GM18867 (cell line): ENCODE measurements at regions not wholly inside any gene's neighbourhood (a gene's known extent, or its start where the extent isn't known, plus 50 kb on each side); places are given as distances from the start of the nearest gene placed in this dataset.

Experiments
- ATAC-seq: cut with Tn5 transposase; IDR thresholded peaks from one replicate; pipeline ENCODE4 v1.9.1; 2021; ENCODE audit warnings: mild to moderate bottlenecking, moderate library complexity; ENCODE audit not compliant: unreplicated experiment

DNA sequence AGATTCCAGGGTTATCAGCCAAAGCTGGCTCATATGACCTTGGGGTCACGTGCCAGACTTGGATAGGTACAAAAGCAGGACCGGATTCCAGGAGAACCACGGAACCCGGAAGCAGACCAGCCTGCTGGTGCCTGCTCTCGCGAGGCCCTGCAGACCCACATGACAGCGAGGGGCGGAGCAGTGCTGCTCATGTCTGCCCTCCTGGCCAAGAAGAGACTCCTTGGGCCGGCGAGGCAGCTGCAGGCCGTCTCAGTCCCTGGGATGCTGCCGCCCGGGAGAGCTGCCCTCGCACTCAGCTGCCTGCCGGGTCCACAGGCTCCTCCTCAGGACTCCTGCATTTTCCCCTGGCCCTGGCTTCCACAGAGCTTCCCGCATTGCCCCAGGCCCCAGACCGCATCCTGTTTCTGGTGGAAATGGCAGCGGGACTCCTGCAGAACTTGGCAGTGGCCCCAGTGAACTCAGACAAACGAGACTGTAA, 739.5 kb downstream of the SOCS6 start:
- ATAC-seq, result no peak

DNA sequence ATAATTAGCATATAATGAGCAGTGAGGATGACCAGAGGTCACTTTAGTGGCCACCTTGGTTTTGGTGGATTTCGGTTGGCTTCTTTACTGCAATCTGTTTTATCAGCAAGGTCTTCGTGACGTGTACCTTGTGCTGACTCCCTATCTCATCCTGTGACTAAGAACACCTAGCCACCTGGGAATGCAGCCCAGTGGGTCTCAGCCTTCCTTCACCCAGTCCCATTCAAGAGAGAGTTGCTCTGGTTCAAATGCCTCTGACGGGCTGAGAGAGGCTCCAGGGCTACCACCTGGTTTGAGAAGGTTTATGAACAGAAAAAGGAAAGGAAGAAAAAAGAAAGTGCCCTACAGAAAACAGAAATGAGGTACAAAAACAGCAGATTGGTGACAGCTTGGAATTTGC, 738.7 kb downstream of the SOCS6 start:
- no peak for ATAC-seq

DNA sequence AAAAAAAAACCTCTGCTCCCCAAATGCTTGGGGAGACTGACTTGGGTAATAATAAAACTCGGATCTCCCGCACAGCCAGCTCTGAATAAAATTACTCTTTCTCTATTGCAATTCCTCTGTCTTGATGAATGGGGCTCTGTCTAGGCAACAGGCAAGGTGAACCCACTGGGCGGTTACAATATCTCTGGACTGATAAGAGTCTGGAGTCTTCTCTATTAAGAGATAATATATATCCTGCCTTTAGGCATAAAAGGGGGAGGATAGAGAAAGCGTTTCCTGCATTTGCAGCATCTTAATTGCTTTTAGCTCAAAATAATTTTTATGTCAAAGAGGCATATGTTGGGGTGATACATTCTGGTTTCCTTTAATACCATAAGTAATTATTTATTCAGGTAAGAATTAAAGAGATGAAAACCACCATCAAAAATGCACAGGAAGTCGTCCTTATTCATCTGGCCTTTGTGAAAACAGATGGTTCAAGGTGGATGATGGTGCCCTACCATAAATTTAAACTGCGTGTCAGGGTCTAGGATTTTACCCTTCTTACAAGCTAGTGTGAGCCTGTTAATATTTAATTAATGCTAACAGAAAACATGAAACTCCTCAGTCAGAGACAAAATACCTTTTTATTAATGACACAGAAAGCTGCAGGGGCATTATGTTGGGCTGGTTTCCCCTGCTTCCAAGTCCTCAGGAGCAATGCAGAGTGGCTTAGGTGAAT, 736.8 kb downstream of the SOCS6 start:
- no peak for ATAC-seq

DNA sequence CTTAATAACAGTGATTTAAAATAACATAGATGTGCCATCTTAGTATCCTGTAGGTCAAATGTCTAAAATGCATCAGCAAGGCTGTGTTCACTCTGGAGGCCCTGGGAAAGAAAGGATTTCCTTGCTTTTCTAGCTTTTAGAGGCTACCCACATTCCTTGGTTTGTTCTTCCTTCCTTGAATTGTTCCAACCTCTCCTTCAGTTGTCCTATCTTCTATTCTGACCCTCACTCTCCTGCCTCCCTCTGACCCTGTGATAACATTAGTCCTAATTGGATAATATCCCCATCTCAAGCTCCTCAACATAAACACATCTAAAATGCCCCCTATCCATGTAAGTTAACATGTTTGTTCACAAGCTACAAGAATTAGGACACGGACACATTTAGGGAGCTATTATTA, 733.5 kb downstream of the SOCS6 start:
- no peak for ATAC-seq

DNA sequence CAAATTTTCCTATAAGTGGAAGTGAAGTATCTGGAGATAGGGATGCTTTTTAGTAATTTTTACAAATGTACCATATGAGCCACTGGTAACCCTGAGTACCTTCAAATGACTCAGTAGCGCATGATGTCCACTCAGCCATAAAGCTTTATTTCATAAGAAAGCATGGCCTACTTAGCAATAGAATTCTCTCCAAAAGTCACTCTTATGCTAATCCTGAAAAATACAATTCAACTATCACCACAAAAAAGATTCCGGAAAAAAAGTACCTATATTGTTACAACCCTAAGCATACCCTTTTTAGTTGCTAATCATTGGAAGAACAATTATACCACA, 732.2 kb downstream of the SOCS6 start:
- ATAC-seq, result no peak

DNA sequence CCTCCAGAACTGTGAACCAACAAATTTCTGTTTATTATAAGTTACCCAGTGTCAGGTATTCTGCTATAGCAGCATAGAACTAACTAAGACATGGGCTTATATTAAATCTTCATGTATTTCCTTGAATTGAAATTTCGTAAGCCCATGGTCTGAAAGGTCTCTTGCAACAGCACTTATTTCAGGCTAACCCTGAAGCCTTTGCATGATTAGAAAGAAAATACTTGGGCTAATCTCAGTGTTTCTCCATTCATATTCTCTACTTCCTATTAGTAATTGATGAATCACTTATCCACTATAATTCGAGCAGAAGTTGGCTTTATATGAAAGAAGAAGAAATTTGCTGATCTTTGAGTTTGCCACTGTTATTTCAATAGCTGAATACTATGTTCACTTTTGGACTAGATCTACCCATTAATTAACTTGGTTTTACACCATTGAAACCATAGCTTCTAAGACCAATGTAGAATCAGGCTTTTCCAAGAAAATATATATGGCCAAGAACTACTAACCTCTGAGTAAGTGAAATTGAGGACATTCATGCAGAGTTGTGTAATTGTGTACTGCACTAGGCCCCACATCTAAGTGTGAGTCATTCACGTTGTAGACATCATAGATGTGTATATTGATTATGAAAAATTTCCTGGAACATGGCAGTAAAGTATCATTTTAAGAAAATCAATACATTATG, 731.6 kb downstream of the SOCS6 start:
- ATAC-seq, result no peak

DNA sequence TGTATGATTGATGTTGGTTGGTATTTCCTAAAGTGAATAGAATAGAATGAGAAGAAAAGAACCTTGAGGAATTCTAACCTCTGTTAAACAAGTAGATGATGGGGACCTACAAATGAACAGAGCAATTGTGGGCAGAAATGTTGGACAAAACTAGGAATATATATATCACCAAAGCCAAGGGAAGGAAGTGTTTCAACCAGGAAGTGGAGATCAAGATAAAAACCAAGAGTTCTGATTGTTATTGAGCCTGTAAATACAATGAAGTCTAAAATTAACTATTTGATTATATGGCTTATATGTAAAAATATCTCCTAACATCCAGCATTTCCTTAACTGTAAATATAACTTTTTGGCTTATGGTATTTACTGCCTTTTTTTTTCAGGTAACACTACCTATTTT, 730.0 kb downstream of the SOCS6 start:
- no peak for ATAC-seq

DNA sequence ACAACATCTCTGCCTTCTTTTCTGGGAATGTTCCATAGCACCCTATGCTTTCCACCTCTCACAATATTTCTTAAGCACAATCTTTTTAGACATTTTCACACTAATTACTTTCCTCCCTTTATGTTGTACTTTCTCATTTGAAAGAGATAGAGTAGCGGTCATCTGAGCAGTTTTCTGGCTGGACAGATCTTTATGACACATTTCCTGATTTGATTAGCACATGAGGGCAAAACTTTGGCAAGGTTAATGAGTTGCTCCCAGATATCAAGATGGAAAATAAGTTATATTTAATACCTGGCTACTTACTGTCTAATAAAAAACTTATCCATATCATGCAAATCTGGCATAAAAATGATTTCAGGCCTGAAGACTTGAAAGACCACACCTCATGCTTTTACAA, 723.9 kb downstream of the SOCS6 start:
- no peak for ATAC-seq

DNA sequence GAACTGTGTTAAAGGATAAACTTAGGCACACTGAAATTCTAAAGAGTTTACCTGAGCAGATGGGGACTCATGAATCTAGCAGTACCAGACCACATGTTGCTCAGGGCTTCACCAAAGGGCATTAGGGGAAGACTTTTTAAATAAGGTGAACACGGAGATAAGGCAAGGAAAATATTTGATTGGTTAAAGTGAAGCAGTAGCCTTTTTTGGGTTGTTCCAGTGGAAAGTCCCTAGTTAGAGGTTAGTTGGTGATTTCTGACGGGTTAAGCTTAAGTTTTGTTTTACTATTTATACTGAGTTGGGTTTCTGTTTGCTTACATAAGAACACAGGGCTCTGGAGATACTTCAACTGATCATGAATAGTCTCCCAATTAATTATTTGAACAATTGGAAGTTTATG, 722.5 kb downstream of the SOCS6 start:
- peak; percentile 80 for ATAC-seq

DNA sequence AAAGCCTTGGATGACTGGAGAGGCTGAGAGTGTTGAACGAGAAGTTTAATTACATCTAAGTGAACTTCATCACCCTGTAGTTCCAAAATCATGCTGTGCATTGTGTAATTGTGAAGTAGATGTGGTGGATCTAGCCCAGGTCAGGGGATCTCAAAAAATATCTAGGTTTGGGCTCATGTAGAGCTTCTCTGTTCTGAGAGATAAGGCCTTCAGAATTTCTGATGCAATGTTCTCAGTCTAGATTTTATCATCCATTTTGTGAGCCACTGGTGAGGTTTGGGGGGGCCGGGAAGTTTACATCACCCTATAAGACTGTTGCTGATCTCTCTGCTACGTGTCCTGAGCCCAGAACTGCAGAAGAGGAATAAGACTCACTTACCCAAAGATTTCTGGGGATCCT, 719.4 kb downstream of the SOCS6 start:
- ATAC-seq, result no peak

DNA sequence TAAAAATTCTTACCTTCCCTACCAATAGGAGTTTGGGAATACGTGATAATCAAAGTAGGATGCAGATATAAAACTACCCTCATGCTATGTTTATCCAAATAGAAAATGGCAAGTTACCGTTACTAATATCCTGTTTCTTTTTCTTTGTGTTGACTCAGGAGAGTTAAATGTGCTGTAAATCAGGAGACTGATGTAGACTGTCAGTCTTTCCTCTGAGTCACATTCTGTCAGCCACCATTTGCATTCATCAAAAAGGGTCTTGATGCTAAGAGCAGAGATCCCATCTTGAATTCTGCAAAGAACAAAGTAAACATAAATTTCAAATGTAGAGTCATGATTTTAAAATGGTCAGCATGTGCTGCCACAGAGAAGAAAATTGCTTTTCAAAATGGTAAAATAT, 712.8 kb downstream of the SOCS6 start:
- ATAC-seq, result no peak

DNA sequence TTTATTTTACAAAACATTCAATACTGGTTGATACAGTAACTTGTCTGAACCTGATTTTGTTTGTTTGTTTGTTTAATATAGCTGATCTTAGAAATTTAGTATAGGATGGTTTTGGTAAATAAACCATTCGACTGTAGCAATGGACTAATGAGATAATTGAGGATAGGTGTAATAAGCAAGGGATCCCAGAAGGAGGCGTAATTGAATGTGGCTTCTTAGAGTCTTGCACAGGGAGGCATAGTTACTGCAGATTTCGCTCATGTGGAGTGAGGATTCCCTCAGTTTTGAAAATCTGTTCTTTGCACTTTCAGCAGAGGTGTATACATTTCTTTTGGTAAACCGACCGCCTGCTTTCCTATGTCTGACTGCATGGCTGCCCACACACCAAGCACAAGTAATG, 709.6 kb downstream of the SOCS6 start:
- ATAC-seq, result no peak

DNA sequence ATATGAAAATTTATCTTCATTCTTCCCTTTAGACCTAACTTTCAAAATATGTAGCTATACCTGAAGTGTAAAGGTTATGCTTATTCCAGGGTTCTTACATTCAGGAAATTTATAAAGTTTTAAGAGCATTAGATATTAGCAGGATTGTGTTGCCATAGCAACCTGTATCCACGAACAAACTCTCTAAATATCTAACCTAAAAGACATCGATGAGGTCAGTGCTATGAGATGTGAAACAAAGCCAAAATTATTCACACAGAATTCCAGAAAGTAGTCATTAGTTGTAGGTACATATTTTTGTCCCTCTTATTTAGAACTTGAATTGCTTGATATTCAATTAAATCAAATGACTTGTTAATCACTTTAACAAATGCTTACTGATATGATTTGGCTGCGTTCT, 705.3 kb downstream of the SOCS6 start:
- ATAC-seq, result no peak

DNA sequence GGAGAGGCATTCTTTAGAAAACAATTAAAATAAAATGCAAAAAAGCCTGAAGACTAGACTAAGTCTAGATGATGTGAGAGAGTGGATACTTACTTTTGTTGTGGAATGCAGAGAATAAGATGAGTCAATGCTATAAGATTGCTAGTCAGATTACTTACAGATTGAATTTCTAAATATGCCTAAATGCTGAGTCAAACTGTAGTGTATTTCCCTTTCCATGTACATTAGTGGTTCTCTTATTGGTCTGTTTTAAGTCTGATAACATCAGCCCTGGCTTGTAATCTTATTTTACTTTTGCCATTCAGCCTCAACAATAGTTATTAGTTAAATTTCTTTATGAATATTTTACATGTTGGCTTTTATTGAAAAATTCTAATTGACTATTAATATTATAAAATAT, 702.7 kb downstream of the SOCS6 start:
- no peak for ATAC-seq

DNA sequence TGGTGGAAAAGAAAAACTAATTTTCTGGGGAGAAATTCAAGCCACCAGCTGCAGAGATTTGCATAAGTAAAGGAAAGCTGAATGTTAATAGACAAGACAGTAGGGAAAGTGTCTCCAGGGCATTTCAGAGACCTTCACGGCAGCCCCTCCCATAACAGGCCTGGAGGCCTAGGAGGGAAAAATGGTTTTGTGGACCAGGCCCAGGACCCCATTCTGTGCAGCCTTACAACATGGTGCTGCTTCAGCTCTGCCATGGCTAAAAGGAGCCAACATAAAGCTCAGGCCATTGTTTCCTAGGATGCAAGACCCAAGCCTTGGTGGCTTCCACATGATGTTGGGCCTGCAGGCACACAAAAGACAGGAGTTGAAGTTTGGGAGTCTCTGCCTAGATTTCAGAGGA, 697.1 kb downstream of the SOCS6 start:
- ATAC-seq, result no peak

DNA sequence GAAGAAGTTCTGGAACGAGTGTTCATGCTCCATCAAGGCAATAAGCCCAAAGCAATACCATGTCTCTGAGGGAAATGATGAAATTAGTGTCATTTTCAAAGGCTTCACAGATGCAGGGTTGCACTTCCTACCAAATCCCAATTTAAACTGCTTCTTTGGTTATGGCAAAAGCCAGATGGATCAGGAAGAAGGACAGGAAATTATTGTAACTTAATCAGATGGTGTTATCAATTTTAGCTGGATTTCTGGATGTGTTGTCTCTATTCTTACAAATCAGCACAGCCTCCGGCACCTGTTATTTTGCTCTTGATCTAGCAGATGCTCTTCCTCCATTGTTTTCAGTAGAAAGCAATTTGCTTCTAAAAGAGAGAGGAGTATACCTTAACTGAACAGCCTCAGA, 693.4 kb downstream of the SOCS6 start:
- ATAC-seq, result no peak

DNA sequence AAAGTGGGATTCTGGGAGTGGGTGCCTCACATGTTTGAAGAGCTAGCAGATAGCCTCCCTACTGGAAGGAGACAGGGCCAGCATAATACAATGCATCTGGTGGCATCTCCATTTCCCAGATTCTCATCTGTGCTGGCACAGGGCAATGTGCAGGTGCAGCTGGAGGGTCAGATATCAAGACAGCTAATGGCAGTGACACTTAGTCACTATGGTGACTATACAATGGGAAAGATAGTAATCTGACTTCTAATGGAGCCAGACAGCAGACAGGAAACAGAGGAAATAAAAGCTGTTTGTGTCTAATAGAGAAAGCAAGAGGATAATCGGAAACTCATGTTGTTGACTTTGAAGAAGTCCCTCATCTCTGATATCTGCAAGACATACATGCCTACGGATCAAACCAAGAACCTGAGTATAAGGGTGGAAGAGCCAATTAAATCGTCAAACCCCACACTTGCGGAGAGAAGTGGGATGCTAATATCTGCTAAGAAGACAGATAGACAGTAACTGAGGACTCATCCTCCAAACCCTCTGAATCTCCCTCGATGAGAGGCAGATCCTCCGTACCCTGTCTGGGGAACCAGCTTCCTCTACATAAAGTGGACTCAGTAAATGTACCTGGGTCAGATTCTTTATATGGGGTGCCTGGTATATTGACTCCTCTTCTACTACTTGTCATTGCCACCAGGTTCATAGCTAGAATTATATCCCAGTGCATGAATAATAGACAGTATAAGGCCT, 692.7 kb downstream of the SOCS6 start:
- no peak for ATAC-seq

DNA sequence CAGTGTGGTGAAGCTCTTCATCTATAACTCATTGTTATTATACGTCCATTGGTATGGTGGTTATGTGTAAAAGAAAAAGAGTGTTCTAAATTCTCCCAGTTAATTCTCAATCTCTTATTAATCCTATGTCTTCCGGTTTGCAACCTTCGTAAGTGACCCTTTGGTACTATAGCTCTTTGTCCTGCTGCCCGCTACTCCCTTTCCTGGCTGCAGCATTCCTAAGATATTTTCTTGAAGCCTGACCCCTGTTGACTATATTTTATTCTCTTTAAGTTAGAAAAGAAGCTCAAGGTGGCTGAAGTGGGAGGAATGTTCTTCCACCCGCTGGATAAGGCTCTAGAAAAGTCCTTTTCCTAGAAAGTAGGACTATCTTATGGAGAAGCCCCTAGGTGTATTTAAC, 684.8 kb downstream of the SOCS6 start:
- no peak for ATAC-seq

DNA sequence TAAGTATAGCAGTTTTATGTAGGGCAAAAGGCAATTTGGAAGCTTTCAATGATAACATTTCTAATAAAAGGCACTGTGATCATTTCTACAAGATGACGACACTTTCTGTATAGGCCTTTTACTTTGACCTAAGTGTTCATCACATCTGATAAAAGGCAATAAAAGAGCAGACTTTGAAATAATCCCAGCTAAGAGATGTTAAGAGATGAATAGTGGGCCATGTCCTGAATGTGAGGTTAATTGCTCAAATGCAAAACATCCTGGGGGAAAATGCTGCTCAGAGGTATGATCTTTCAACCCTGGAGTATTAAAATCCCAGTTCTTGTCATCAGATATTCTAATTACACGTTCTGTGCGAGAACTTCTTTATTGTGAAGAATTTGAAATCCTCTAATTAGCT, 677.6 kb downstream of the SOCS6 start:
- no peak for ATAC-seq

DNA sequence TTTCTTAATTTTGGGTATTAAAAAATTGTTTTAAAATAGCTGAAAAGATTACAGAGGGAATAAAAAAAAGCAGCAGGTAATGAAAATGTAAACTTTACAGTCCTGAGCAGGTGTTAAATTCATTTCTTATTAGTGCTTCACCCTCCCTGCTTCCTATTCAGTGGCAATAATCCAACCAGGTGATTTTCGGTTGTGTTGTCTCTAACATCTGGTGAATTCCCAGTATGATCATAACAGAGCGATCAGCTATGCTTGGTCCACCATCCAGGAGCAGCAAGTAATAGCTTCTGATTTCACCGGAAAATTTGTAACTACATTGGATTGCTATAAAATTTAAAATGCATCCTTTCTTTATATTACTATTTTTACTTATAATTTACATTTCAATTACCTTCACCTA, 673.1 kb downstream of the SOCS6 start:
- no peak for ATAC-seq

DNA sequence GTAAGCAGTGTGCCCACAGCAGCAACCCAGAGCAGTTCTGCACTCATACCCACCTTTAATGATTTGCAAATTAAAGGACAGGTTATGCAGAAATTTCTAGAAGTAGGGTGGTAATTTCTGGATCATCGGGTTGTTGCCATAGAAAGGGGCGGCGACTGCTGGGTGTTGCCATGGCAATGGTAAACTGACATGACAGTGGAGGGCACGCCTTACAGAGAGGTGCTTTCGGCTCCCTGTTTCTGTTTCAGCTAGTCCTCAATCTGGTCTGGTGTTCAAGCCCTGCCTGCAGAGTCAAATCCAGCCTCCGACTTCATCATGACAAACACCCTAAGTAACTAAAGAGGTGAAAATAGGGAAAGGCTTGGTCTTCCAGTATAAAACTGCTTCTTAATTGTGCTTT, 667.7 kb downstream of the SOCS6 start:
- no peak for ATAC-seq

DNA sequence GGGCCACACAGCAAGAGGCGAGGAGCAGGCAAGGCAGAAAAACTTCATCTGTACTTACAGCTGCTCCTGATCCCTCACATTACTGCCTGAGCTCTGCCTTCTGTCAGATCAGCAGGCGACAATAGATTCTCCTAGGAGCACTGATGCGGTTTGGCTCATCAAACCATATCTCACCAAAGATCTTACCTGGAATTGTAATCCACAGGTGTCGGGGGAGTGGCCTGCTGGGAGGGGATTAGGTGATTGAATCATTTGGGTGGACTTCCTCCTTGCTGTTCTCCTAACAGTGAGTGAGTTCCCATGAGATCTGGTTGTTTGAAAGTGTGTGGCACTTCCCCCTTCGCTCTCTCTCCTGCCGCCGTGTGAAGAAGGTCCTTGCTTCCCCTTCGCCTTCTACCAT, 647.3 kb downstream of the SOCS6 start:
- ATAC-seq, result no peak
